DMS153 treated with DMSO at 0.1 percent for 48 hours (cell line): ENCODE measurements at regions not wholly inside any gene's neighbourhood (a gene's known extent, or its start where the extent isn't known, plus 50 kb on each side); places are given as distances from the start of the nearest gene placed in this dataset.
A peak's percentile ranks its signal among the peaks of the same experiment; 100 is the strongest.

Experiments
- DNase-seq: peaks from one replicate; lab custom pipeline; 2025; ENCODE audit not compliant: unreplicated experiment; lab: John Stamatoyannopoulos, UW

DNA sequence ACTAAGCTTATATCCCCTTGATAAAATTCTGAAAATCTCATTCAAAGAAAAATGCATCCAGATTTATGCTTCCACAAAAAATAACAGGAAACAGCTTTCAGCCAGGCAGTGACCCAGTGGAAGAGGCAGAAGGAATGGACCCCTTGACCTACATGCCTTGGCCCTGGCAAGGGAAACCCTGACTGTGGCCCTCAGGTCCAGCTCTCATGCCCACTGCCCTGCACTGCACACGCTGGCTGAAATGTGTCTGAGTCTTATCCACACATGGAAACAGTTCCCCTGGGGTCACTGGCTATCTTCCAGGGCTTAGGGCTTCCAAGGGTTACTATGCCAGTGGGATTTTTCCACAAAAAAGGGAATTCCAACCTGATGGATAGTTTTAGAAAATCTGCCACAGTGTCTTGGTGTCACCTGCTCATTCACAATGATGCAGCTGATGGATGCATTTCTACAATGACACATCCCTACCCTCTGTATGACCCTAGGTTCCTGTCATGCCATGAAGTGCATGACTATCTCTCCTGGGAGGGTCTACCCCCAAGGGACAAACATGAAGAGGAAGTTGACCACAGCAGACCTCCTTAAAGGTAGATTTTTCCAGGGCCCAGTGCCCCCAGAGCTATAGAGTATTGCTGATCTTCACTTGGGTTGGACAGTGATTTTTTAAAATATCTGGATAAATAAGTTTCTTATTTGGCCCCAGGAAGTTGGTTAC, 121.9 kb upstream of the CD93 start:
- no peak for DNase-seq

DNA sequence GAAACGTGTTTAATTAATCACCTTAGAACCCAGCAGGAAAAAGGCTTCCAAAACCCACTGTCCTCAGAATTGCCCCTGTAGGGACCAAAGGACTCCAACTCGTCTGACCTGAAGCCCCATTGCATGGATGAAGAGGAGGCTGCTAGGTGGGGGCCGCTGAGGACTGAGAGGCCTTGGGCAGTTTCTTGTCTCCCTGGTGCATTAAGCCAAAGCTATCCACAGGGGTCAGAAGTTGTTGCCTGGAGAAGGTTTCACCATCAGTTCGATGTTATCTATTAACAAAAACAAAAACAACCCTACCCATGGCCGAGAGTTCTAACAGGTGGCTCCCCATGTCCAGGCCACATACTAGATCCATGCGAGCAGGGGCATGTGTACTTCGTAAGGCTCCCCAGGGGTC, 120.9 kb upstream of the CD93 start:
- DNase-seq = no peak

DNA sequence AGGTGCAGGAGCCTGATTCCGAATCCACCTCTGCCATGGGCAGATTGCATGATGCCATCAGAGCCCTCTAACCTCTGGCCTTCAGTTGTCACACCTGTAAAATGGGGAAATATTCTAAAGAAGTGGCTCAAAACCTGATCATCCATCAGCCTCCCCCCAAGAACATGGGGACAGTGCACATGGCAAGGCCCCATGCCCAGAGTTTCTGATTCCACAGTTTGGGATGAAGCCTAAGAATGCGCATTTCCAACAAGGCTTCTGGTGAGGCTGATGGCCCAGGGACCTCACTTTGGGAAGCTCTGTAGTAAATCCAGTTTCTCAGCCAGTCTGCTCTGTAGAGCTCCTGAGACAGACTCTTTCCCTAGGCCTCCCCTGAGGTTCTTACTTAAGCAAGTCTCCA, 119.9 kb upstream of the CD93 start:
- no peak for DNase-seq

DNA sequence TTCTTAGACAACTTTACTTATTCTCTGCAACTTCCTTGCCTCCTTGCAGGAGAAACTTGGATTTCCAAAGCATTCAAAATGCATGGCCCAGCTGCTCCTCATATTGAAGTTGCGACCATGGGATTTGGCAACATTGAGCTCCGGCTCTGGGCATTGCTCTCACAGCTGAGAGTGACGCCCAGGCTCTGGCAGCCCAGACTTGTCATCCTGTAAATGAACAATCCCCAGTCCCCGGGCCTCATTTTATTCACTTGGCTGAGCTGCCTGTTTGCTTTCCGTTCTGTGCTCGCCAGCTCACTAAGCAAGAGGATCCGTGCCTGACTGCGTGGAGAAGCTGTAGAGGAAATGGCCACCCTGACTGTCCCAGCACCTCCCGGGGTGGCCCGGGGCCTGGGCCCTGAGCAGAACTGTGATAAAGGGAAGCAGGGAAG, 119.5 kb upstream of the CD93 start:
- DNase-seq = peak; percentile 41

DNA sequence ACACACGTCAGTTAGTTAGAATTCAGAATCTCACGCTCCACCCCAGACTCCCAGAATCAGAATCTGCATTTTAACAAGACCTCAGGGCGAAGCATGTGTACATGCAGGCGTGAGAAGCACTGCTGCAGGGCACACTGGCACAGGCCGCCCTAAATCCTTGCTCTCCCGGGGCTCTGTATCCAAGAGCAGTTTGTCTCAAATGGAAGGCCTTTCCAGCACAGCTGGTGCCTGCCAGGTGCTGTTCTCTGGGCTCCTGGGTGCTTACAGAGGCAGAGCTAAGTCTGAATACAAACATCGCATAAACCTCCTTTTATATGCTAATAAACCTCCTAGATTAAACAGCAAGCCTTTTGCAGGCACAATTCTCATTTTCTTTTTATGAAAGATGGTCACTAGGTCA, 119.1 kb upstream of the CD93 start:
- no peak for DNase-seq

DNA sequence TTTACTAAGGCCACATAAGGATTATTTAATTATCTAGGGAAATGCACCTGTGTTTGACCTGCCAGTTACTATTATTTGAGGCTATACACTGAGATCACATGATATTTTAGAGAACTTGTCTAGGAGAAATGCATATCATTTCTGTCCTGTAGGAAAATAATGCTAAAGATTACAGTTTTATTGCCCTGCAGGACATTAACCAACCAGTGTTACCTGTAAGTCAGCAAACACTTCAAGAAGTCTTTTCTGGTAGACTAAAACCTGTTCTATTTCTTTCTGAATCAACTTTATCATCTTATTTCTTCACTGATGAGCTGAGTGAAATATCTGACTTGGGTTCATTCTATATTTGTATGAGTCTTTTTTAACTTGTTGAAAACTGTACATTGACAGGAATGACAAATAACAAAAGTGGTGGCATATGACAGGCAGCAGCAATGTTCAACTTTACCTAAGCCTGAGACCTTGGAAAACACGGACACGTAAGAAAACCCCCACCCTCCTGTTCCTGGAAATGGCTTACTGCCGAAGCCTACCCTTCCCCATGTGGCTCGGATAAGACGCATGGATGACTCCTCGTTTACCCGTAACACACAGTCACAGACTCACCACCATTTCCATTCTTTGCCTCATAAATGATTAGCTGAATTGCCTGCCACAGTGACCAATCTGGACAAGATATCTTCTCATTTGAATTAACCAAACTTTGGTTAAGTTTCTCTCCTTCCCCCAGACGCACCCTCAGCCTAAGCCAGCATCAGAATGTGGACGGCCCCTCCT, 118.0 kb upstream of the CD93 start:
- no peak for DNase-seq

DNA sequence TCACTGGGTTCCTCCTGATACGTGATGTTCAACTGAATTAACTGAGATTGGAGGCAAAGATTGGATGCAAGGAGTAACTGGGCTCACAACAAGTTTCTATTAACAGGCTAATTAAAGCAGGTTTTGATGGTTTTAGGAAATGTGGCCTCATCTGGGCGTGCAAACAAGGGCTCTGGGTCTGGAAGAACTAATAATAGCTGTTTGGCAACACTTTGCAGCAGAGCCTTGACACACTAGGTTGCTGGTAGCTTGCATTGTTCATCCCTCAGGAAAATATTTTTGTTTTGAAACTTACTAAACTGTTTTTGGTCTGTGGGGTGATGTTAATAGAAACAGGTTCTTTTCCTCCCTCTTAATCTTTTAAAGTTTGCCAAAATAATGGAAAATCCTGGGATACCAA, 117.2 kb upstream of the CD93 start:
- DNase-seq = no peak

DNA sequence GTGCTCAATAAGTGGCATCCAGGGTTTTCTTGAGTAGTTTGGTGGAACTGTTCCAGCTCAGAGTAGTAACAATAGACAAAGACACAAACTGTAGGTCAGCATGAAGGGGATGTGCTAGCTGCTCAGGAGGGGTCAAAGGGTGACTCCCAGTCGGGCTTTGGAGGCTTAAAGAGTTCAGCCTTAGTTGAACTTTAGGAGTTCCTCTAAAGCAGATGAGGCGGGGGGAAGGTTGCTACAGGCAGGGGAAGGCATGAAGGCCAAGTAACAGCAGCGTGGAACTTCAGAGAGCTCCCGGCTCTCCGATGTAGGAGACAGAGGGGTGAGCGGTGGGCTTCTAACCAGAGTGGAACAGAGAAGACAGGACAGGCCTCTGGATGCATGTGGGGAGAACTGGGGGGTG, 115.5 kb upstream of the CD93 start:
- DNase-seq = no peak

DNA sequence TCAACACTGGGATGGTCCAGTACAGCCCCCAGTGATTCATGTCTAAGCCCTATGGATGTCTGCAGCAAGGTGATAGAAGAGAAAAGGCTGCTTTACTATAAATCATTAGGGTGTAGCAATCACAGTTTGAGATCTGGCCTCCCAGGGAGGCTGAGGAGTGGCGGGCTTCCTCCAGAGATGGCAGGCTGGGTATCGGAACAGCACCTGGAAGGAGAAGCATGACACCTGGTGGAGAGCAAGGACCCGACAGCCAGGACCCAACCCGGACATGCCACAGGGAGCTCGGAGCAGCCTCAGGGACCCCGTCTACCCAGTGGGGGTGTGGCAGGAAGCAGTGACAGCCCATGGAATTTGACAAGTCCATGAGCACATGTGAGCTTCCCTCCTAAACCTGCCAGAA, 114.8 kb upstream of the CD93 start:
- no peak for DNase-seq

DNA sequence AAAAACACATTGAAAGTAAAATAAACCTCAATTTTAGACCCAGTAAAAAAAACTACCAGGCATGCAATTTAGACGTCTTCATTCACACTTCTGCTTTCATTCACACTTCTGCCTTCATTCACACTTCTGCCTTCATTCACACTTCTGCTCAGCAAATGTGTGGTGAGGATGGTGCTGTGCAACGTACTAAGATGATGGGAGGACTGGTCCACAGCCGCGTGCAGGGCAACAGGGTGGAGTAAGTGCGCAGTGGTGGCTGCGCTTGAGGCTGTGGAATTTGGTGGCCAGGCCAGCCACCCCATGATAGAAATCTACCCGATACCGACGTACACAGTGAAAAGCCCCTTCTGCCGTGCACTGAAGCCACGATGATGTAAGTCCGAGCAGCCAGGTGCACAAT, 114.3 kb upstream of the CD93 start:
- DNase-seq = no peak

DNA sequence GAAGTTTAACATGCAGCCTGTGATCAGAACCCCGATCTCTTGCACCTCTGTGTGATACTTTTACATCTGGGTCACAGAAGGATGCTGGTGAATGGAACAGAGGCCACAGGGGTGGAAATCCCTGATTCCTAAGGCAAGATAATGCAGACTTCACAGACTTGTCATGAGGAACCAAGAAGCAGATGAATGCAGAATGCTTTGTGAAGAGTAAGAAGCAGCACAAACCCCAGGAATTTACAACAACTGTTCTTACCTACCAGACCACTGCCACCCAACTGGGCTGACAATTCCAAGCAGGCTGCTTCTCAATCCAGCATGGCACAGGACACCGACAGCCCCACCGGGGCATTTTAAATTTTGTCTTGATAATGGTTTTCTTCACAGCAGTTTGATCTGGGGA, 113.2 kb upstream of the CD93 start:
- DNase-seq = no peak

DNA sequence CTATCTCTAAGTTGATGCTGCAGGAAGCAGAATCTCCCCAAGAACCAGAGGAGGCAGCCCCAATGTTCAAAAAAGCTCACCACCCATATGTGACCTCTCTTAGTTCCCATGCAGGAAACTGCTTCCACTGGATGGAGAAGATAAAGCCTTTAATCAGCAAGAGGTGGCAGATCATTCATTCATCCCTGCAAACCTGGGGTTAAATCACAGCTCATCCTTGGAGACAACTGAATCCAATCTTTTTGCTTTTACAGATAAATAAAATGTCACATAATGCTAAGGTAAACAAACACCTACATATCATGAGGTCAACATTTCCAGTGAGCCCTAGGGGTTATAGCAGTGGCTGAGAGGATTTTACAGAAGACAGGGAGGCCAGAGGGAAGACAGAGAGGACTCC, 112.7 kb upstream of the CD93 start:
- no peak for DNase-seq

DNA sequence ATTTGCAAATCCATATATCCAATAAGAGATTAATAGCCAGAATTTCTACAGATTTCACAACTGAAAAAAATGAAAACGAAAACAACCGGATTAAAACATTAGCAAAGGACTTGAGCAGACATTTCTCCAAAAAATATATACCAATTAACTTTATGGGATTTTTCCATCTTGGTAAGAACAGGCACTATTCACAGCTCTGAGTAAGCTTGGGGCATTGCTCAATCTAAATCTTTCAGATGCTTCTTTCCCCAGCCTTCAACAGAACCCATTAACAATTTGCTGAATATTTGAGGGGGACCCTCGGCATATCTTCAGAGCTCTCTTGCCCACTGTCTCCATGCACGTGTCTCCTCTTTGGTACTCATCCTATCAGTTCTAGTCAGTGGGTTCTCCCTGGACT, 111.7 kb upstream of the CD93 start:
- no peak for DNase-seq

DNA sequence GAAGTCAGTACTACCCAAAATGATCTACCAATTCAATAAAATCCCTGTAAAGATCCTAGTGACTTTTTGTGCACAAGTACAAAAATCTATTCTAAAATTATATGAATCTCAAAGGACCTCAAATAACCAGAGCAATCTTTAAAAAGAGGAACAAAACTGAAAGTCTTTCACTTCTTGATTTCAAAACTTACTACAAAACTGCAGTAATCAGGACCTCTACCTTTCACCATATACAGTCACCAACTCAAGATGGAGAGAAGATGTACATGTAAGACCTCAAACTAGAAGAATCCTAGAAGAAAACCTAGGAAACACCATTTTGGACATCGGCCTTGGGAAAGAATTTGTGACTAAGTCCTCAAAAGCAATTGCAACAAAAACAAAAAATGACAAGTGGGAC, 109.5 kb upstream of the CD93 start:
- DNase-seq = no peak

DNA sequence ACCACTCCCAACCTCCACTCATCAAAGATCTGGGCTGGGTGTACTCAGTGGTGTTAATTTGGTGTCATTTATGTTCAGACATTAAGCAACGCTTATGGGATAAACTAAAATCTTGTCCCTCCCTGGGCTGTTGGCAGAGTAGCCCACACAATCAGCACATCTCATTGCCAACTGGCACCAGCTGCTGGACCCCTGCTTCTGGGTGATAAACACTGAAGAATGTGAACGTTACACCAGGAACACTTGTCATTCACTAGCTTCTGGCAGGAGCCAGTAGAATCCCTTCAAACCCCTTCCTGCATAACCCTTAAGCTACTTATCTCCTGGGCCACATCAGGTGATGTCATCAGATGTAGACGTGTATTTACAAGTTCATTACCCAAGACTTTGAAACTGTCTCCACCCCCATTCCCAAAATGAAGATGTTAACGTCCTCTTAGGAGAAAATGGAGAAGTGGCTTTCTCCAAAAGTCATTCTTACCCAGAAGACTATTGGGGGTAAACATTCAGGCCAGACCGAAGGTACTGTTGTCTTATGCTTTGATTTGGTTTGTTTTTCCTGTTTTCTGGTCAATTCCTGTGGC, 107.8 kb upstream of the CD93 start:
- no peak for DNase-seq

DNA sequence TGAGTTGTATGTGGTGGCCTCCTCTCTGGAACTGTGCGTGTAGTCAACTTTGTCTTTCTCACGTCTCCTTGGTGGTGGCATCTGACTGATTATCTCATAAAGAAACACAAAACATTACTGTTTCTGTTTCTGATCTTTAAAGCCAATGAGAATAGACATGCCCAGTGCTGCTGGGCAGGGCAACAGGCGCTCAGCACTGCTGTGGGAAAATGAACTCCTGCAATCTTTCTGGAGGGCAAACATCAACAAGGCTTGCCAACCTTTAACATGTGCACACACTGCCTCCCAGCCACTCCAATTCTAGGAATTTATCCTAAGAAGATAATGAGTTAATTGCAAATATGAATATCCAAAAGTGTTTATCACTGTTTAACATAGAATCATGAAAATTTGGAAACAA, 106.3 kb upstream of the CD93 start:
- DNase-seq = no peak

DNA sequence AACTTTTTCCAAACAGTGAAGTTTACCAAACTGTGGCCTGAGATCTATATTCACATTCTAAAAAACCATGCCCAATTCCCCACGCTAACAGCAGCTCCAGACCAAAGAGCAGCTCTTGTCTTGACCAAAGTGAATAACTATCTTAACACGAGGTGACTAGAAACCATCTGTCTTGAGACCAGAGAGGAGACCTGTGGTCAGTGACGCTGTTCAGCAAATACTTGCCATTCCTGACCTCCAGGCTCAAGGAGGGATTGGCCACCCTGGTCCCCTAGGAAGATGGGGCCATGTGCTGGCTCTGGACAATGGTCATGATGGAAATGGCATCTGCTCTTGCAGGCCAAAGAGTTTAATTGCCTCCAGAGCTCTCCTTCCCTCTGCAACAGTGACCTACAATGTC, 104.4 kb upstream of the CD93 start:
- DNase-seq = no peak

DNA sequence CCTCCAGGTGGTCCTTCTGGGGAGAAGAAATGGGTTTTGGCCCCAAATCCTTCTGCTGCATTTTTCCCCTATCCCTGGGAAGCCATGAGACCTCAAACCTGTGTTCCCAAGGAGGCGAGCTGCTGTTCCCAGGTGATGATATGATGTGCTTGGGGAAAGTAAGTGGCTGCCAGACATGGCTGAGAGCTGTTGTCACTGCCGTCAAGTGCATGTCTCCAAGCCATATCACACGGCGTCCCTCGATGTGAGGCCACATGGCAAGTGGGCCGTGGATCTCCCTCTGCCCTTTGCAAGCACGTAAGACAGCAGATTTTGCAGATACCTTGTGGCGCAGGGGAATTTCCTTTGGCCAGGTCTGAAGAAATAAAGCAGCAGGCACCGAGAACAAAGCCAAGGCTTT, 103.7 kb upstream of the CD93 start:
- no peak for DNase-seq

DNA sequence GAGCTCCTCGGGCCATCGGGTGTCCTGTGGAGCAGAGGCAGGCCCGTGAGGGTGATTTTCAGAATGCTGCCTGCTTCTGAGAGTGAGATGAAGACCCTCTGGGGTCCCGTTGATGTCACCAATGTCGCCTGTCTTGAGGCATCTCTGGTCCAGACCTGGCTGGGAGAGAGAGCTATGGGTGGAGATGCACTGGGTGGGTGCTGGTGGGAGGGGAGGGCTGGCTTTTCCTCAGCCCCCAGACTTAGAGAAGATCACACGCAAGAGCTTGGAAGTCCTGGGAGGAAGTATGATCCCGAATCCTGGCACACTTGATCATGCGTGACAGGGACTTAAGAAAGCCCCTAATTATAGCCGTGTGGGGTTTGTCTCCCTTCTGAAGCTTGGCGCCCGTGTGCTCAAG, 103.2 kb upstream of the CD93 start:
- DNase-seq = no peak

DNA sequence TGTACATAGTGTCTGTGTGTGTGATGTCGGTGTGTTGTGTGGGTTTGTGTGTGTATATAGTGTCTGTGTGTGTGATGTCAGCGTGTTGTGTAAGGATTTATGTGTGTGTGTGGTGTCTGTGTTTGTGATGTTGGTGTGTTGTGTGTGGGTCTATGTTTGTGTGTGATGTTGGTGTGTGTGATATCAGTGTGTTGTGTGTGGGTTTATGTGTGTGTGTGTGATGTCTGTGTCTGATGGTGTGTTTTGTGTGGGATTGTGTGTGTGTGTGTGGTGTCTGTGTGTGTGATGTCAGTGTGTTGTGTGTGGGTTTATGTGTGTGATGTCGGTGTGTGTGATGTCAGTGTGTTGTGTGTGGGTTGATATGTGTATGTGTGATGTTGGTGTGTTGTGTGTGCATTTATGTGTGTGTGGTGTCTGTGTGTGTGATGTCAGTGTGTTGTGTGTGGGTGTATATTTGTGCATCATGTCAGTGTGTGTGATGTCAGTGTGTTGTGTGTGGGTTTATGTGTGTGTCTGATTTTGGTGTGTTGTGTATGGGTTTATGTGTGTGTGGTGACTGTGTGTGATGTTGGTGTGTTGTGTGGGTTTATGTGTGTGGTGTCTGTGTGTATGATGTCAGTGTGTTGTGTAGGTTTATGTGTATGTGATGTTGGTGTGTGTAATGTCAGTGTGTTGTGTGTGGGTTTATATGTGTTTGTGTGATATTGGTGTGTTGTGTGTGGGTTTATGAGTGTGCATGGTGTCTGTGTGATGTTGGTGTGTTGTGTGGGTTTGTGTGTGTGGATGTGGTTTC, 102.4 kb upstream of the CD93 start:
- no peak for DNase-seq

DNA sequence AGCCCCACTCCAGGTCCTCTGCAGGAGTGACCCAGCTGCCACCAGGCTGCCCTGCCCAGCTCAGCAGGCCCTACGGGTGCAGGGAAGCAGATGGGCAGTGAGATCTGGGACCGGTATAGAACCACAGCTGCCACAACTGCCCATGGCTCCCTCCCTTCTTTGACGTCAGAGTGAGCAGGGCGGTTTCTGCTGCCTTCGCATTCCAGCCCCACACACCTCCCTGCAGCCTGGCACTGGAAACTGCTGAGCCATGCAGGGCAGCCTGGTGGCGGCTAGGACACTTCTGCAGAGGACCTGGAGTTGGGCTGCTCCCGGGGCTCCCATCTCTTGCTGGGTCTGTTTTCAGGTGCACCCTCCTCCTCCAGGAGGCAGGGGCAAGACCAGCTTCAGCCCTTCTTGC, 101.6 kb upstream of the CD93 start:
- no peak for DNase-seq

DNA sequence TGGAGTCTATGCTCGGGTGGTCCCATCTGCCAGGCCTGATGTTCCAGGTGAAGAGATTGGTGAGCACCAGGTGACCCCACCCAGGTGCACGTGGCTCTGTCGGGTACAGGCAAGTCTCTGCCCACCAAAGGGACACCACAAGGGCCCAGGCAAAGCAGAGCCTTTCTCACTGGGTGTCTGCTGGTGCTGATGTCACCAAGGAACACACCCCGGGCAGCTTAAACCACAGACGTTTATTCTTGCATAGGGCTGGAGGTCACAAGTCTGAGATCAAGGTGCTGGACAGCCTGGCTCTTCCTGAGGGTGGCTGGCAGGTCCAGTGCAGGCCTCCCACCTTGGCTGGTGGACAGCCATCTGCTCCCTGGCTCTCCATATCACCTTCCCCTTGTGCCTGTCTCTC, 100.7 kb upstream of the CD93 start:
- no peak for DNase-seq
